T-helper 2 cell (primary cell): ENCODE measurements at regions not wholly inside any gene's neighbourhood (a gene's known extent, or its start where the extent isn't known, plus 50 kb on each side); places are given as distances from the start of the nearest gene placed in this dataset.

Experiments
- DNase-seq, 5 experiments: peaks; one replicate each; pipeline versions ENCODE4 v3.0.0 to v3.0.0-alpha.2; 2012 to 2022

DNA sequence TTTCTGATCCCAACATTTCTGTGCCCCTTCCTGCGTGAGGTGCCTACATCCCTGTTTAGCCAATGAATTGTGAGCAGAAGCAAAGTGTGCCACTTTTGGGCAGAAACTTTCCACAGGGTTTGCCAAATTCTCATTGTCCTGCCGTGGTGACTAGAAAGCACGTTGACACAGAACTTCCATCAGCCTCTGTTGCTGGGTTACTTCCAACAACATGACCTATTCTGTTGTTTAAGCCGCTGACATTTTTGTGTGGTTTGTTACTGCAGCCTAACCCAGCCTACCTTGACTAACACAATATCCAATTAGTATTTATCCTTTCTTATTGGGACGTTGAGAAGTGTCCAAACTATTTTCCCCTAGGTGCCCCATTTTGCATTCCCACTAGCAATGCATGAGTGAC lies 136.8 kb downstream of the URB2 start:
- DNase-seq: no peak

DNA sequence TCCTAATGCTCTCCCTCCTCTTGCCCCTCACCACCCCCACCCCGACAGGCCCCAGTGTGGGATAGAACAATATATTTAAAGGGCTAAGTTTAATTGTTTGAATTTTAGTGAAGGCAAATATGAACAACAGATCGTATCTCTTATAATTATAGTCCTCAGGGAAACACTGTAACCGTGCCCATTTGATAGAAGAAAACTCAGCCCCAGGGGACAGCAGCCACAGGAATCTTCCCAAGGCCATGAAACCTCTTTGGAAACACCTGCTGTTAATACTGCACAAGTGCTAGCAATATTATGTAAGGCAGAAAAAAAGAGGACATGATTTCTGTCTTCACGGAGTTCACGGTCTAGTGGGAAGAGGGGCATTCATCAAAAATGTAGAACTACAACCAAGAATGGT lies 142.2 kb downstream of the URB2 start:
- no peak for DNase-seq

DNA sequence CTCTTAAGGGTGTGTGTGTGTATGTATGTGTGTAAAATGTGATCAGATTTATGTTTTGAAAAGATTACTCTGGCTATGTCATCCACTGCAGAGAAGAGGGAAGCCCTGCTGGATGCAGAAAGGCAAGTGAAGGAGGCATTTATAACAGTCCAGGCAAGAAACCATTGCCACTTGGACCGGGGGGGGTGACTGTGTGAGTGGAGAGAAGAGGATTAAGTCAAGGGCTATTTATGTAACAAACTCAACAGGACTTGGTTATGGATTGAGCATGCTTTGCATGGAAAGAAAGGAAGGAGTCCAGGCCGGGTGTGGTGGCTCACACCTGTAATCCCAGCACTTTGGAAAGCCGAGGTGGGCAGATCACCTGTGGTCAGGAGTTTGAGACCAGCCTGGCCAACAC lies 143.0 kb downstream of the URB2 start:
- no peak for DNase-seq

DNA sequence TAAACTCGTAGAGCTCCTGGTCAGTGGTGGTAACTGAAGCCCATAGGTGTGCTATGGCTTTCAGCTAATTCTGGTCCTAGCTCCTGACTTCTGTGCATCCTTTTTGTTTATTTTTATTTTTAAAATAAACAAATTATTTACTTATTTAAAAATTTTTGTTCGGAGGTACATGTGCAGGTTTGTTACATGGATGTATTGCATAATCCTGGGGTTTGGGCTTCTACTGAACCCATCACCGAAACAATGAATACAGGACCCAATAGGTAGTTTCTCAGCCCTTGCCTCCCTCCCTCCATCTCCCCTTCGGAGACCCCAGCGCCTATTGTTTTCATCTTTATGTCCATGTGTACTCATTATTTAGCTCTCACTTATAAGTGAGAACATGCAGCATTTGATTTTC lies 143.8 kb downstream of the URB2 start:
- no peak for DNase-seq

DNA sequence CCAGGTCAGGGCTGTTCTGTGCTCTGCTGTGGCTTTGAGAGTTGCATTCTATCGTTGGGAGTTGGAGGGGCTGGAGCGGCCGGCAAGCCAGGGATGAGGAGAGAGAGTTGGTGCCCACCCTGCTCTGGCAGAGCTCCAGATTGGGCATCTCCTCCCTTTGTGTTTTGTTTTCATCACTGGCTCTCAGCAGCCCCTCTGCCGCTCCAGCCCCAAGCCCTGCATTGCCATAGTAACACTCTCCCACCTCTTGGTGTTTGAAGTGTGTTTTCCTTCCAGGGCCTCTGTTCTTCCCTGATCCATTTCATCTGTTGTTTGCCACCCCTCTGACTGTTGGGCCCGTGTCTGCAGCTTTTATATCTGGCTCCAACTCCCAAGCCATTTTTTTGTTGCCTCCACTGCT lies 152.7 kb downstream of the URB2 start:
- DNase-seq: no peak

DNA sequence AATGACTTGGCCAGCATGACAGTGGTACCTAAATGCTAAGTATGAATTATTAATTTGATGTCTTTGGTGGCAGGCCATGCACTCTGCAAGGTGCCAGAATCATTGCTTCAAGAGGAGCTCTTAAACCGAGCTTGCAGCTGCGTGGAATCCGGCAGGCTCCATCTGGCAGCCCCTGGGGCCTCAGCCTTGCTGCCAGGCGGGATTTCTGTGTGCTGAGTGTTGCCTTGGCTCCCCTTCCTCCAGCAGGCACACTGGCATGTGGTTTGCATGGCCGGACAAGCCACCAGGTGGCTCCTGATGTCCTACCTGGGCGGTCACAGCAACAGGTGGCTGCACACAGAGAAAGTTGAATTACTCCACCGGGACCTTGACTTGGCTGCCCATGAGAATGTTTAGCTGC lies 155.4 kb downstream of the URB2 start:
- no peak for DNase-seq

DNA sequence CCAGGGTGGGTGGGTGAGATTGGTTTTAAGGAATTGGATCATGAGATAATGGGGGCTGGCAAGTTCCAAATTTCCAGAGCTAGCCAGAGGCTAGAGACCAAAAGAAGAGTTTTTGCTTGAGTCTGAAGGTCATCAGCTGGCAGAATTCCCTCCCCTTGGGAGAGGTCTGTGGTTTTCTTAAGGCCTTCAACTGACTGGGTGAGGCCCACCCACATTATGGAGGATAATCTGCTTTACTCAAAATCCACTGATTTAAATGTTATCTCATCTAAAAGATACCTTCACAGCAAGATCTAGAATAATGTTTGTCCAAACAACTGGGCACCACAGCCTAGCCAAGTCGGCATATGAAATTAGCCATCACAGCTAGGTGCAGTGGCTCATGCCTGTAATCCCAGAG lies 156.4 kb downstream of the URB2 start:
- no peak for DNase-seq

DNA sequence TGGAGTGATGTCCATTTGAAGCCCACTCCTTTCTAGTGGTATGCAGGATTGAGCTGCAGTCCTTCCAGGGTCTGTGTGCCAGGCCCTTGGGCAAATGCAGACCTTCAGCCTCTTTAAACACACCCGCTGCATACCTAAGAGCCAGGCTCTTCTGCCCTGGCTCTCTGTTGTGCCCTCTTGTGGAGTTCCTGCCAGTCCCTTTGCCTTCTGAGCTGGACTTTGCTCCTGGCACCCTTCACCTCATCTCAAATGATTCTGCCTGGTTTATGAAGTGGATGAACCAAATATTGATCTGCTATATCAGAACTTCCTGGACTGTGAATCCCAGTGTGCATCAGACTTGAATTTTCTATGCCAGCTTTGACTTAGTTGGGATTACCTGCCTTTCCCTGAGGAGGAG lies 158.8 kb downstream of the URB2 start:
- no peak for DNase-seq

DNA sequence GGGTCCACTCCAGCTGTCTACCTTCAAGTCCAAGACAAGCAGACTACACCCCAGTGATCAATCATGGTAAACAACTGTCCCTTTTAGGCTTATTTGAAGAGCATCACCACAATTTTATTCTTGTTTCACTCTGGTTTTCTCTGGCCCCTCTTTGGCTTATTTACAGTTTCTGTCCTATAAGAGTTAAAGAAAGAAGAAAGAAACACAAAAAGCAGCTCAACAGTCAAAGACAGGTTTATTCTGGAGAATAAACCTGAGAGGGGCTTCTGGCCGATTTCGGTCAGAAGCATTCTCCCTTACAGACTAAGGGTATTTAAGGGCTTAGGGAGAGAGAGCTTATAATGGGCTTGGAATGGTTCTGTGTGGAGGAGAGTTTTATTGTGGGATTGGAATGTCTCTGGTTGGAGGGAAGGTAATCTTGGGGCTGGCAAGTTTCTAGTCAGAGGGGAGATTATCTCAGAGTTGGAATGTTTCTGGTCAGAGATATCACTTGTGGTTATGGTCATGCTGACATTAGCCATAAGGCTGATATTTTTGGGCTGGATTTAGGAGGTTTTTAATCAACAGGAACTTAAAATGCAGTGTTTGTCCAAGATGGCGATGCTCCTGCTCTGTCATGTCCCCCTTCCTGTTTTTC lies 161.0 kb downstream of the URB2 start:
- no peak for DNase-seq

DNA sequence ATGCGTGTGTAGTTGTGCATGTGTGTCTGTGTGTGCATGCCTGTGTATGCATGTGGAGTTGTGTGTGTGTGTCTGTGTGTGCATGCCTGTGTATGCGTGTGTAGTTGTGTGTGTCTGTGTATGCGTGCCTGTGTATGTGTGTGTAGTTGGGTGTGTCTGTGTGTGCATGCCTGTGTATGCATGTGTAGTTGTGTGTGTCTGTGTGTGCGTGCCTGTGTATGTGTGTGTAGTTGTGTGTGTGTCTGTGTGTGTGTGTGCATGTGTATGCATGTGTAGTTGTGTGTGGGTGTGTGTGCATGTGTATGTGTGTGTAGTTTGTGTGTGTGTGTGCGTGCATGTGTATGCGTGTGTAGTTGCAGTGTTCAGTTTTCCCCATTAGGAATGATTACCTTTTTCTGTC lies 162.0 kb downstream of the URB2 start:
- no peak for DNase-seq

DNA sequence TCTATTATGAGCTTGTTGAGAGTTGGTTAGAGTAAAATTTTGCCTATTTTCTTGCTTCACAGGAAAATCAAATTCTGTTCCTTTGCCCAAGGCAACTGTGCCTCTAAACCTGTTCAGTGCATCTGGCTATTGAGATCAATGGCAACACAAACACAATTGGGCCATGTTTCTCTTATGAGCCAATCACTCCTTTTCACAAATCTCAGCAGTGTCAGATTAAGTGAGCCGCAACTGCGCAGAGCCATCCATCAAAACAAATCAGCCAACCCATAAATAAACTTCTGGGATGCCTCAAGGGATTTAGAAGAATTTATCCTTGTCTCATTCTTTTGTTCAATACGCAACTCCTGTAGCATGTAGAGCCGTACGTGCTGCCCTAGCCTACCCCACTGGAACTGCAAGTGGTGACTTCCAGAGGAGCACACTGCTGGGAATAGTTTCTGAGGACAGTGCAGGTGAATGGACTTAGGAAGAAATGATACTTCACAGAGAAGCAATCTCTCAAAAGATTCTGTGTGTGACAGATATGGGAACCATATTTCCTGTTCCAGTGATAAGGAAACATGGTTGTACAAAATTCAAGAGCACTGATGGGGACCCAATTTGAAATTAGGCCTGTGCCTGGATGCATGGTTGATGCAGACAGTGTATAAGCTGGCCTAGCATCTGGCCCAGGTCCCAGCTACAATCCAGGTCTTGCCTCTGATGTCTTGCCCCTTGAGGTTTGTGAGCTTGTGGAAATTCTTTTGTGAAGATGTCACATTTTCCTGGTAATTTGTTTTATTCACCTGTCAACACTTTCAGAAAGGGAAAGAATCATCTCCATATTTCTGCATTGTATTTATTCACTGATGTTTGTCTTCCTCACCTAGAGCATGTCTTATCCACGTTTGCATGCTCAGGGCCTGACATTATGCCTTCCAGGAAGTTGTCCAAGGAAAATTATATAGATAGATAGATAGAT lies 166.2 kb downstream of the URB2 start:
- no peak for DNase-seq

DNA sequence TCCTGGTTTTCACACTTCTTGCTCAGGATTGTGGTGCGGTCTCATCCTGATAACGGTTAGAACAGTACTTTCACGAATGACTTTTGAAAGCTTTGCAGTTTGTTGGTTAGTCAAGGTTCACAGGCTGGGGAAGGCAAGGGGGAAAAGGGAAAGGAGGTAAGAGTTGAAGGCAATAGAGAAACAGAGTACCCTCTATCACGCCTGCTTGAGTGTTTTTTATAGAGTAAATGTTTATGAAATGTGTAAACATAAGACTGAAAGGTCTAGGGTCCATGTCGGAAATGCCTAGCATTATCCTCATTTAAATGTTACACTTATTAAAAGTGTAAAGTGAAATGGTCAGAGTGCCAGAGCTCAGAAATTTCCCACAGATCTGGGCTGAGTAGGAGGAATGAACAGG lies 167.4 kb downstream of the URB2 start:
- DNase-seq: no peak

DNA sequence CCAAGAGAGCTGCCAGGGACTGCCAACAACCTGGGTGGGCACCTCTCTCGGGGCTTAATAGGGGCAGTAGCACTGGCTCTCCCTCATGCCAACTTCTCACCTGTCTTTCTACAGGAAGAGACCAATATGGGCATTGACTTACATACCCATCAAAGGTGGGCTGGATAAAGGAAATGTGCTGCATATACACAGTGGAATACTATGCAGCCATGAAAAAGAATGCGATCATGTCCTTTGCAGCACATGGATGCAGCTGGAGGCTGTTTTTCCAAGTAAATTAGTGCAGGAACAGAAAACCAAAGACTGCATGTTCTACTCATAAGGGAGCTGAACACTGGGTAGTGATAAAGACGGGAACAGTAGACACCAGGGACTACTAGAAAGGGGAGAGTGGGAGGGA lies 172.5 kb downstream of the URB2 start:
- no peak for DNase-seq

DNA sequence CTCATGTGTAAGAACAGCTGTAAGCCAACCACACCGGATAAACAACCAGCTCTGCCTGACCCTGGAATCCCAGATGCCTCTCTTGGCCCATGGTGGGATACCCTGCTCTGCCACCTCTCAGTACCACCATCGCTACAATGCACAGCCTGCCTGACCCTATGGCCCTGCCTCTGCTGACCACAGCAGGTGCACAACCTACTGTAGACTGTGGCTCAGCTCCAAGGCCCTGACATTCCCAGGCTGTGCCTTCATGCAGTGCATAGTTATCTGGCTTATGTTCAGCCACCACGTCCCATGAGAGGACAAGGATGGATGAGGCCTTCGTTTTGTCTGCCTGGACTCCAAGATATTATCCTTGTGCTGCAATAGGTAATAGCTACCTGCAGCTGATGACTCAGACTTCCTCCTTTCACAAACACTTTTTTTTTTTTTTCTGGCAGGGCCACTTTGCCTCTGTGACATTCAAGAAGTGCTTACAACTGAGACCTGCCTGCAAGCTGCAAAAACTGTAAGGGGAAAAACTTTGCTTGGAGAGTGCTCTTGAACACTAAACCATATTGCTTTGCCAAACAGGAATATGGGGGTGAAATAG lies 177.7 kb downstream of the URB2 start:
- DNase-seq: no peak

DNA sequence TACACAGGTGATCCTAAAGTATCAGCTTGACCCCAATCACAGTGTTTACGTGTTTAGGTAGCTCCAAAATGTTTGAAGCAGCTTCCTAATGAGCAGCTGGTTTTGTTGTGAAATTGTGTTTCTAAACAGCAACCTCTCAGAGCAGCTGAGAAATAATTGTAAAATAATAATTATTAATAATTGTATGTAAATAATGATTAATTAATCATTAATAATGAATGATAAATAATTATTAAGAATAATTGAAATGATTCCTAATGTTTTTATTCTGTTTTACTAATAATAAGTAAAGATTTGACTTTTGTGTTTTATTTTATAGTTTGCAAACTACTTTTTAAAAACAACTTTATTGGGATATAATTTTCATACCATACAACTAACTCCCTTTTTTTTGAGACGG lies 182.2 kb downstream of the URB2 start:
- DNase-seq: no peak

DNA sequence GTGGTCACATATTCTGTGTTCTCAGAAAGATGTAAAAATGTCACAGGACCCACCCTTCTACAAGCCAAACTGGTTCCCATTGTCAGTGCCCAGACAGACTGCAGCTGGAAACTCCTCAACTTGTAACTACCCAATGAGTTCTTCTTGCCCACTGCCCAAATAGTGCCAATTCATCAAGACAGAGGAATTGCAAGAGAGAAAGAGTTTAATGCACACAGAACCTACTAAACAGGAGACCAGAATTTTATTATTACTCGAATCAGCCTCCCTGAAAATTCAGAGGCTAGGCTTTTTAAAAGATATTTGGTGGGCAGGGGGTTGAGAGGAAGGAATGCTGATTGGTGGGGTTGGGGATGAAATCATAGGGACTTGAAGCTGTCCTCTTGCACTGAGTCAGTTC lies 184.1 kb downstream of the URB2 start:
- no peak for DNase-seq

DNA sequence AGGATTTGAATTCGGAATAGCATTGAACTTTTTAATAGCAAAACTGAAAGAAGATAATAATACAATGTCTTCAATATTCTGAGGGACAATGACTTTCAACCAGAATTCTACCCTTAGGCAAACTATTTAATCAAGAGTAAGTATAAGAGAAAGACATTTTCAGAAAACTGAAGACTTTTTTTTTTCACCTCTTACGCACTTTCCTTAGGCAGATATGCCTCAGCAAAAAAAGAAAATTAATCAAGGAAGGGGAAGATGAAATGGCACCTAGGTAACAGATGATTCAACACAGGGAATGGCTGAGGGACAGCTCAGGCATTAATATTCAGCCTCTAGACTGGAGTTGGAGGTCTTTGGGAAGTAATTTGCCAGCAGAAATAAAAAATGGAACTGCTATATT lies 184.9 kb downstream of the URB2 start:
- no peak for DNase-seq

DNA sequence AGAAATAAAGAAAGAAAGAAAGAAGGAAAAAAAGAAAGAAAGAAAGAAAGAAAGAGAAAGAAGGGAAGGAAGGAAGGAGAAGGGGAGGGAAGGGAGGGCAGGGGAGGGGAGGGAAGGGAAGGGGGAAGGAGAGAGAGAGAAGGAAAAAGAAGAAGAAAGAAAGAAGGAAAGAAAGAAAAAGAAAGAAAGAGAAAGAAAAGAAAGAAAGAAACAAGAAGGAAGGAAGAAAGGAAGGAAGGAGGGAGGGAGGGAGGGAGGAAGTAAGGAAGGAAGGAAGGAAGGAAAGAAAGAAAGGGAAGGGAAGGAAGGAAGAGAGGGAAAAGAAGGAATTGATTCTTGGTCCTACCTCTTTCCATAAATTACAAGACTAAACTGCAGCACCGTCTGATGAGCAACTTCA lies 186.1 kb downstream of the URB2 start:
- no peak for DNase-seq

DNA sequence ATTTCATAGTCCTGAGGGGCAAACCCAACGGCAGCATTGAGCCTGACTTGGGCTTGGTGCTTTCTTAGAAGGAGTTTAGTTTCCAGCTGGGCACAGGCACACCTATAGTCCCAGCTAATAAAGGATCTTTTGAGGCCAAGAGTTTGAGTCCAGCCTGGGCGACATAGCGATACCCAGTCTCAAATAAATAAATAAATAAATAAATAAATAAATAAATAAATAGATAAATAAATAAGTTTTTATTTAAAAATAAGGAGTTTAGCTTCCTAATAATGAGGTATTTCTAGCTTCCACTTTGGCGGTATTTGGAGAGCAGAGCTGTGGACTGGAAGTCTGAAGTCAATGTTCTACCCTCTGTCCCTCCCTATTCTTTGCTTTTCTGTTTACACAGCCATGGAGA lies 186.6 kb downstream of the URB2 start:
- DNase-seq: no peak

DNA sequence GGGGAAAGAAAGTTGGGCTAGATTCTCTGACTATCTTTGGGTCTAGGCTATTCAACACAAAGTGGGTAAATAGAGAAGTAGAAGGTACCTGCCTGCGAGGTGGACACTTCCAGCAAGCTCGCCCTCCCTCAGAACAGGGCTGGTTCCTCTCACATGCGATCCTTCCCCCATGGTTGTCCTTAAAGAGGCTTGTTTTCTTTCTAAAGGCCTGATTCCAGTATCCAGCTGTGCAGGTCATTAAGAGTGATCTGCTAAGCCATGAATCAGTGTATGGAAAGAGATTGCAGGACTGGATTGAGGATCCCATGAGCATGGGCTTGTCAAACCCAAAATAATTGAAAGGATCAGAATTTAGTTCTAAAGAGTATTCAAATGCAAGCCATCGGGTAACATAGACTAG lies 189.0 kb downstream of the URB2 start:
- no peak for DNase-seq

DNA sequence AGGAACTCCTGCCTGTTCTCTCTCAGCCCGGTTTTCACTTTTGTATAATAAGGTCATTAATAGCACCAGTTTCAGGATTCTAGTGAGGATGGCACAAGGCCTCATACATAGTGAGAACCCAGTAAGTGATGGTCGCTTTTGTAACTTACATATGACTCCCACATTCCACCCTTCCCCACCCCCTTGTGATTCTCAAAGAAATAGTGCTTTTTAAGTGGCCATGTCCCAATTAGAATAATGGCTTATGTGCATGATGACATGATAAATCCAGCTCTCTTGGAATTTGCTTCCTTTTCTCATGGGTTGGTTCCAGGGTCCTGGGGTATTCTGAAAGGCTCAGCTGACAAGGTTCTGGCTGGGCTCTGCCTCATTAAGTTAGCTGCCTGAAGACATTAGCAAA lies 189.9 kb downstream of the URB2 start:
- no peak for DNase-seq

DNA sequence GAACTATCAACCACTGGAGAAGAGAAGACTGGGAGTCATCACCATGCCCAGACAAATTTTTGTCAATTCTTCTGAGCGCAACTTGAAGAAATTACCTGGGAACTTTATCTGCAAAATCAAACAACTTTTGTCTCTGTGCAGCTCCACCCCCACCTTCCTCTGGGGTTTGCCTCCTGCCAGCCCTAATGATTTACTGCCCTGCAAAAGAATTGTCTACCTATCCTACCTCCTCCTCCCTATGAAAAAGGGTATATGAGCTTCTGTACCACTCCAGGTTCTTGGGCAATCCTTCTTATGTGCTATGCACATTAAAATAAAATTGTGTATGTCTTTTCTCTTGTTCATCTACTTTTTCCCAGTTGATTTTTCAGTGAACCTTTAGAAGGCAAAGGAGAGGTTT lies 191.9 kb downstream of the URB2 start:
- no peak for DNase-seq

DNA sequence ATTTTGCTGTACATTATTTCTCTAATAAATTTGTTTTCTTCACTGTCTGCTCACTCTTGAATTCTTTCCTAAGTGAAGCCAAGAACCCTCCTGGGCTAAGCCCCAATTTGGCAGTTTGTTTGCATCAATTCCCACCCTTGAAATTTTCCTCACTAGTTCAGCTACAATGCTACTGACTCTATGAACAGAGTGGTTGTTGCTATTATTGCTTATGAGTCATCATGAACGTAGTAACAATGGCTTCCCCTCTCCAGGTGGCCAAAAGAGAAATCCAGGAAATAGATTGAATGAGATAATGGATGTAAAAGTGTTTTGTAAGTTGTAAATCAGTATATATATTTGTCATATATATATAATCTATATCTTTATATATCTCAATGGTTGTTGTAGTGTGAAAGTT lies 193.0 kb downstream of the URB2 start:
- DNase-seq: no peak

DNA sequence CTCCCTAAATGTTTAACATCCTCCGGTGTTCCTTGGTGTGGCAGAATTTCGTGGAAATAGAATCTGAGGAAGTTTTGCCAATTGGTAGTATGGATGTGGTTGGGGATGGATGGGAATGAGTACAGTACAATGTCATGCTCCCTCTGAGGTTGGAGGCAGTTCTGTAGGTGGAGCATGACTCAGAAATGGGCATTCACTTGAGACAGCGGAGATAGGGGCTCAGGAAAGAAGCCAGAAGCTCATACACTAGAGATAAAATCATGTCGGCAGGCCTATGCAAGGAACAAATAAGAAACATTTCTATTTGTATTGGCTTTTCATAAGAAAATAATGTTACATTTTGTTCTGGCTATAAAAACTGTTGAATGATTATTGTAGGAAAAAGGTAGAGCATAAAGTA lies 196.0 kb downstream of the URB2 start:
- no peak for DNase-seq
